HG03103 (cell line): ENCODE measurements at regions not wholly inside any gene's neighbourhood (a gene's known extent, or its start where the extent isn't known, plus 50 kb on each side); places are given as distances from the start of the nearest gene placed in this dataset.
A peak's percentile ranks its signal among the peaks of the same experiment; 100 is the strongest.
"Not testable (repeated sequence)": the region's sequence is repeated elsewhere in the genome, so short reads cannot be mapped to it uniquely, and the experiment has no call there.

Experiments
- ATAC-seq: cut with Tn5 transposase; IDR thresholded peaks from one replicate; pipeline ENCODE4 v1.9.1; 2021; ENCODE audit warnings: low read depth; ENCODE audit not compliant: unreplicated experiment

- no peak for ATAC-seq
Observed at GRCh38 chr12:65720136-65721130, 103.8 kb upstream of the HMGA2 start.

GRCh38 chr12:65721541-65722190 is 102.6 kb upstream of the HMGA2 start:
- ATAC-seq: no peak

GRCh38 chr12:65725376-65725775 is 98.9 kb upstream of the HMGA2 start:
- ATAC-seq: no peak

GRCh38 chr12:65728455-65728847 is 95.8 kb upstream of the HMGA2 start:
- ATAC-seq: no peak

GRCh38 chr12:65728848-65729793 is 95.2 kb upstream of the HMGA2 start:
- ATAC-seq: no peak

- no peak for ATAC-seq
Observed at GRCh38 chr12:65731771-65732170, 92.5 kb upstream of the HMGA2 start.

GRCh38 chr12:65733643-65734042 is 90.6 kb upstream of the HMGA2 start:
- ATAC-seq: not testable (repeated sequence)

GRCh38 chr12:65734226-65734625 is 90.1 kb upstream of the HMGA2 start:
- ATAC-seq: no peak

GRCh38 chr12:65739606-65740005 is 84.7 kb upstream of the HMGA2 start:
- ATAC-seq: no peak

- ATAC-seq: no peak
Observed at GRCh38 chr12:65740506-65740872, 83.8 kb upstream of the HMGA2 start.

- peak; percentile 70 for ATAC-seq
Observed at GRCh38 chr12:65740873-65741600, 83.2 kb upstream of the HMGA2 start.

GRCh38 chr12:65741656-65742017 is 82.6 kb upstream of the HMGA2 start:
- no peak for ATAC-seq

- ATAC-seq: no peak
Observed at GRCh38 chr12:65742018-65743010, 82.0 kb upstream of the HMGA2 start.

- not testable (repeated sequence) for ATAC-seq
Observed at GRCh38 chr12:65744236-65744840, 79.9 kb upstream of the HMGA2 start.

GRCh38 chr12:65747338-65747737 is 76.9 kb upstream of the HMGA2 start:
- no peak for ATAC-seq

GRCh38 chr12:65748332-65748731 is 76.0 kb upstream of the HMGA2 start:
- ATAC-seq: no peak

- no peak for ATAC-seq
Observed at GRCh38 chr12:65754290-65754689, 70.0 kb upstream of the HMGA2 start.

- no peak for ATAC-seq
Observed at GRCh38 chr12:65754744-65755595, 69.3 kb upstream of the HMGA2 start.
